Neuronal stem cell (in vitro differentiated cells): ENCODE measurements at regions not wholly inside any gene's neighbourhood (a gene's known extent, or its start where the extent isn't known, plus 50 kb on each side); places are given as distances from the start of the nearest gene placed in this dataset.
"Not testable (repeated sequence)": the region's sequence is repeated elsewhere in the genome, so short reads cannot be mapped to it uniquely, and the experiment has no call there.

Source experiments
- DNase-seq: peaks from one replicate; pipeline ENCODE4 v3.0.0-alpha.2; 2013; ENCODE audit warnings: low spot score
- H2AFZ ChIP-seq: one replicate; pipeline ENCODE4 v1.6.1; 2013; ENCODE audit warnings: mild to moderate bottlenecking, low read length, inconsistent platforms
- H2AK5ac ChIP-seq: 2 replicates; pipeline ENCODE4 v1.6.1; 2013; ENCODE audit warnings: low read depth, mild to moderate bottlenecking, inconsistent platforms, low read length, moderate library complexity, mixed read lengths
- H2BK120ac ChIP-seq: 2 replicates; pipeline ENCODE4 v1.6.1; 2013; ENCODE audit warnings: low read depth, mild to moderate bottlenecking, inconsistent platforms, low read length, moderate library complexity, mixed read lengths
- H2BK12ac ChIP-seq: one replicate; pipeline ENCODE4 v1.6.1; 2013; ENCODE audit warnings: low read length, inconsistent platforms
- H2BK15ac ChIP-seq: 2 replicates; pipeline ENCODE4 v1.6.1; 2013; ENCODE audit warnings: mild to moderate bottlenecking, low read length, inconsistent platforms, mixed read lengths
- H2BK5ac ChIP-seq: one replicate; pipeline ENCODE4 v1.6.1; 2013; ENCODE audit warnings: inconsistent platforms, mild to moderate bottlenecking, low read length, moderate library complexity
- H3K14ac ChIP-seq: one replicate; pipeline ENCODE4 v1.6.1; 2013; ENCODE audit warnings: low read length, inconsistent platforms
- H3K18ac ChIP-seq: 2 replicates; pipeline ENCODE4 v1.6.1; 2013; ENCODE audit warnings: low read length, inconsistent platforms
- H3K23ac ChIP-seq: 2 replicates; pipeline ENCODE4 v1.6.1; 2013; ENCODE audit warnings: low read depth, mild to moderate bottlenecking, mixed read lengths, low read length, inconsistent platforms; ENCODE audit not compliant: poor library complexity
- H3K27ac ChIP-seq: replicated peaks from 3 replicates; pipeline ENCODE4 v1.5.1; 2013; ENCODE audit warnings: low read length, inconsistent platforms
- H3K27me3 ChIP-seq, 3 experiments: 2 replicates each; pipeline ENCODE4 v1.6.1; 2013; ENCODE audit warnings: low read length in 3 of 3, mild to moderate bottlenecking in 2 of 3, inconsistent platforms in 1 of 3, low read depth in 1 of 3, mixed read lengths in 1 of 3, moderate library complexity in 1 of 3; ENCODE audit not compliant: control insufficient read depth in 3 of 3, insufficient read depth in 3 of 3
- H3K36me3 ChIP-seq, 2 donors: replicated peaks in 1 of 2; 2 replicates each; pipeline ENCODE4 v1.6.1; 2013; ENCODE audit warnings: low read length in 2 of 2; ENCODE audit not compliant: control insufficient read depth in 2 of 2, insufficient read depth in 2 of 2
- H3K4ac ChIP-seq: 2 replicates; pipeline ENCODE4 v1.6.1; 2013; ENCODE audit warnings: inconsistent platforms, mild to moderate bottlenecking, low read length, moderate library complexity
- H3K4me1 ChIP-seq, 2 donors: 1 replicate in 1 of 2; 2 replicates in 1 of 2; pipeline ENCODE4 v1.6.1; 2013; ENCODE audit warnings: low read length in 2 of 2, low read depth in 1 of 2; ENCODE audit not compliant: control insufficient read depth in 2 of 2, insufficient read depth in 1 of 2
- H3K4me2 ChIP-seq: one replicate; pipeline ENCODE4 v1.6.1; 2013; ENCODE audit warnings: mild to moderate bottlenecking, low read length, inconsistent platforms; ENCODE audit not compliant: insufficient read depth, poor library complexity, severe bottlenecking
- H3K4me3 ChIP-seq, 2 donors: 2 replicates each; pipeline ENCODE4 v1.5.1; 2013; ENCODE audit warnings: low read length in 2 of 2, mild to moderate bottlenecking in 2 of 2, inconsistent platforms in 1 of 2, moderate library complexity in 1 of 2
- H3K79me1 ChIP-seq: one replicate; pipeline ENCODE4 v1.6.1; 2013; ENCODE audit warnings: low read depth, mild to moderate bottlenecking, inconsistent platforms, low read length, moderate library complexity
- H3K9ac ChIP-seq: one replicate; pipeline ENCODE4 v1.6.1; 2013; ENCODE audit warnings: mild to moderate bottlenecking, low read depth, low read length, inconsistent platforms; ENCODE audit not compliant: poor library complexity
- H3K9me3 ChIP-seq, 2 donors: replicated peaks in 1 of 2; 2 replicates each; pipeline versions ENCODE3 to v1.6.1; 2013; ENCODE audit warnings: low read length in 2 of 2, mild to moderate bottlenecking in 2 of 2, inconsistent platforms in 1 of 2, low read depth in 1 of 2, mixed read lengths in 1 of 2, moderate library complexity in 1 of 2; ENCODE audit not compliant: control insufficient read depth in 2 of 2, insufficient read depth in 1 of 2
- H4K8ac ChIP-seq: one replicate; pipeline ENCODE4 v1.6.1; 2013; ENCODE audit warnings: low read depth, mild to moderate bottlenecking, inconsistent platforms, low read length, moderate library complexity
- H4K91ac ChIP-seq: one replicate; pipeline ENCODE4 v1.6.1; 2013; ENCODE audit warnings: low read length, low read depth, mild to moderate bottlenecking, inconsistent platforms; ENCODE audit not compliant: poor library complexity
- WGBS, 2 donors: extraction: QIAGEN DNeasy Blood & Tissue Kit; methylation state at CpG; one replicate each; pipeline ENCODE4 v1.1.7; 2013; ENCODE audit warnings: missing lambda C conversion rate in 2 of 2, mixed read lengths in 1 of 2; ENCODE audit not compliant: insufficient read length in 2 of 2, insufficient replicate concordance in 1 of 2; ENCODE audit errors: extremely low coverage in 2 of 2; 5-methylcytosine and 5-hydroxymethylcytosine counted together

- no peak overlapping the region for H2BK5ac ChIP-seq
- H3K4me1 ChIP-seq = peaks cover 0 to 2% of the 10 kb centered on the region in 2 donors
- no peak overlapping the region for H2AFZ ChIP-seq
- no peak overlapping the region for H3K4me2 ChIP-seq
- no CpG with 5 or more reads among the region's 2 CpGs for WGBS, 2 donors
- no peak overlapping the region for H3K18ac ChIP-seq
- no peaks in the 10 kb centered on the region for H3K9me3 ChIP-seq
- H4K8ac ChIP-seq = no peak overlapping the region
- no peak overlapping the region for H2BK12ac ChIP-seq
- H3K9ac ChIP-seq = no peak overlapping the region
- H4K91ac ChIP-seq = no peak overlapping the region
- H3K36me3 ChIP-seq = no peaks in the 10 kb centered on the region
- H3K4ac ChIP-seq = no peak overlapping the region
- H3K14ac ChIP-seq = no peak overlapping the region
- H3K27me3 ChIP-seq = no peaks in the 10 kb centered on the region
- H2BK15ac ChIP-seq = no peak overlapping the region
- H3K79me1 ChIP-seq = no peaks in the 10 kb centered on the region
- no peak overlapping the region for H2BK120ac ChIP-seq
- H3K23ac ChIP-seq = no peak overlapping the region
- H3K27ac ChIP-seq = no peak overlapping the region
- no peak for DNase-seq
- H2AK5ac ChIP-seq = no peak overlapping the region
- no peak overlapping the region for H3K4me3 ChIP-seq
These were observed 454.5 kb upstream of the API5 start for GRCh38 chr11:42857344-42857743.

GRCh38 chr11:42870480-42870879 is 441.3 kb upstream of the API5 start:
- no peak overlapping the region for H2AK5ac ChIP-seq
- H2BK12ac ChIP-seq = no peak overlapping the region
- no peaks in the 10 kb centered on the region for H3K79me1 ChIP-seq
- H3K9ac ChIP-seq = no peak overlapping the region
- H3K4me3 ChIP-seq = no peak overlapping the region
- H3K18ac ChIP-seq = no peak overlapping the region
- H3K14ac ChIP-seq = no peak overlapping the region
- H3K36me3 ChIP-seq = no peaks in the 10 kb centered on the region
- no peak overlapping the region for H3K4me2 ChIP-seq
- H3K27ac ChIP-seq = no peak overlapping the region
- H3K4me1 ChIP-seq = no peaks in the 10 kb centered on the region
- no peak overlapping the region for H3K23ac ChIP-seq
- H3K9me3 ChIP-seq = no peaks in the 10 kb centered on the region
- no peak overlapping the region for H3K4ac ChIP-seq
- no peak for DNase-seq
- no CpG with 5 or more reads among the region's 3 CpGs for WGBS, 2 donors
- H2BK120ac ChIP-seq = no peak overlapping the region
- H2AFZ ChIP-seq = no peak overlapping the region
- no peaks in the 10 kb centered on the region for H3K27me3 ChIP-seq
- H2BK5ac ChIP-seq = no peak overlapping the region
- no peak overlapping the region for H4K8ac ChIP-seq
- H2BK15ac ChIP-seq = no peak overlapping the region
- no peak overlapping the region for H4K91ac ChIP-seq

- not testable (repeated sequence) for H3K36me3 ChIP-seq, H2BK15ac ChIP-seq, H3K4ac ChIP-seq, DNase-seq, H3K18ac ChIP-seq, H4K8ac ChIP-seq, H2BK12ac ChIP-seq, H3K27me3 ChIP-seq, H2AK5ac ChIP-seq, H4K91ac ChIP-seq, H3K4me3 ChIP-seq, H2BK120ac ChIP-seq, H2AFZ ChIP-seq, H3K27ac ChIP-seq, H3K4me1 ChIP-seq, H3K79me1 ChIP-seq, H3K23ac ChIP-seq, H2BK5ac ChIP-seq, H3K9me3 ChIP-seq, H3K9ac ChIP-seq, H3K4me2 ChIP-seq
- WGBS, 2 donors = no CpG with 5 or more reads among the region's 23 CpGs
- peak overlapping the region; percentile 21 for H3K14ac ChIP-seq
These were observed 437.9 kb upstream of the API5 start for GRCh38 chr11:42873800-42874405.

- not testable (repeated sequence) for H3K79me1 ChIP-seq, H3K27me3 ChIP-seq, H3K23ac ChIP-seq, H2AFZ ChIP-seq, H3K18ac ChIP-seq, H4K91ac ChIP-seq, H3K9me3 ChIP-seq, H4K8ac ChIP-seq, DNase-seq, H2BK120ac ChIP-seq, H3K9ac ChIP-seq, H2AK5ac ChIP-seq, H3K4me3 ChIP-seq, H3K4ac ChIP-seq, H3K14ac ChIP-seq, H2BK5ac ChIP-seq, H3K4me1 ChIP-seq, H3K4me2 ChIP-seq, H2BK12ac ChIP-seq, H3K36me3 ChIP-seq, H2BK15ac ChIP-seq, H3K27ac ChIP-seq
- no CpG with 5 or more reads among the region's 17 CpGs for WGBS, 2 donors
These were observed 430.5 kb upstream of the API5 start for GRCh38 chr11:42881335-42881734.
